ENCODE measurements at regions not wholly inside any gene's neighbourhood (a gene's known extent, or its start where the extent isn't known, plus 50 kb on each side); places are given as distances from the start of the nearest gene placed in this dataset.

DNA sequence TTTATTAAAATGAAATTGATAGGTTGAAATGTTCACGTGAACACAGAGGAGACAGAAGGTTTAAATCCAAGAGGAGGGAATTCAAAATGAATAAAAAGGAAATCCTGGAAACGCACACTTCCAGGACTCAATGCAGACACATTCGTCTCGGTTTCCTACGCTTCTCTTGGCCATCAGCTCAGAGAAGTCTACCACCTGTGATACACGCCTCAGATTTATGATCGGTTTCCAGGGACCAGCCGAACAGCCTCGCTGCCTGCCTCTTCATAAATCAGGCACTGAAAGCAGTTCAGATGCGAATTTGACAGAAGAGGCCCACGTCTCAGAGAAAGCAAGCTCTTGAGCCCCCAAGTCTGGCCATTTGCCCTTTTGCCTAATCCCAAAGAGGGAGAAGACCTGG lies 125.5 kb upstream of the IRX3 start:
- H3K9me3 ChIP-seq (ENCODE audit: low read length) = no peaks in the 10 kb centered on the region
- no peaks in the 10 kb centered on the region for H3F3A ChIP-seq (ENCODE audit: insufficient read depth, low read length, poor library complexity, severe bottlenecking)
- TF ChIP-seq EZH2 (IDR thresholded peaks at IDR 0.05; ENCODE audit: borderline replicate concordance, insufficient read depth, low read length, poor library complexity, severe bottlenecking) (no peak), EP300 (conservative IDR thresholded peaks at IDR 0.05; ENCODE audit: poor library complexity, severe bottlenecking) (no peak)
- H3K27ac ChIP-seq (ENCODE audit: low read length) = no peak overlapping the region
- no peaks in the 10 kb centered on the region for H3K36me3 ChIP-seq (ENCODE audit: insufficient read depth, low read length)
- no peak overlapping the region for H3K4me2 ChIP-seq (ENCODE audit: low read length)
- H3K9ac ChIP-seq (ENCODE audit: low read length) = no peak overlapping the region
- H3K9me2 ChIP-seq (ENCODE audit: insufficient read depth, low read length) = no peaks in the 10 kb centered on the region
- no peak overlapping the region for H2AFZ ChIP-seq (ENCODE audit: low read depth, low read length)
- H3K27me3 ChIP-seq (ENCODE audit: insufficient read depth, low read depth, low read length) = peaks cover 7% of the 10 kb centered on the region
- no peaks in the 10 kb centered on the region for H3K79me2 ChIP-seq (replicated peaks; ENCODE audit: insufficient read depth, low read length)
- H4K20me1 ChIP-seq (ENCODE audit: insufficient read depth) = no peaks in the 10 kb centered on the region
- no peak overlapping the region for H3K4me3 ChIP-seq (ENCODE audit: low read length)

- no peak overlapping the region for H3K27ac ChIP-seq (ENCODE audit: low read length)
- H3K79me2 ChIP-seq (replicated peaks; ENCODE audit: insufficient read depth, low read length) = no peaks in the 10 kb centered on the region
- H3K9me2 ChIP-seq (ENCODE audit: insufficient read depth, low read length) = no peaks in the 10 kb centered on the region
- no peak overlapping the region for H3K4me3 ChIP-seq (ENCODE audit: low read length)
- no peaks in the 10 kb centered on the region for H4K20me1 ChIP-seq (ENCODE audit: insufficient read depth)
- no peaks in the 10 kb centered on the region for H3K36me3 ChIP-seq (ENCODE audit: insufficient read depth, low read length)
- no peak overlapping the region for H3K9ac ChIP-seq (ENCODE audit: low read length)
- TF ChIP-seq REST (IDR thresholded peaks at IDR 0.05; ENCODE audit: borderline replicate concordance) = no peak
- TF ChIP-seq EP300 (conservative IDR thresholded peaks at IDR 0.05; ENCODE audit: poor library complexity, severe bottlenecking) = no peak
- no peak for TF ChIP-seq MXI1 (conservative IDR thresholded peaks at IDR 0.05; ENCODE audit: poor library complexity, severe bottlenecking)
- no peak for TF ChIP-seq POLR2AphosphoS5 (IDR thresholded peaks at IDR 0.05)
- TF ChIP-seq TAF1 (IDR thresholded peaks at IDR 0.05; ENCODE audit: low read depth) = no peak
- no peak for TF ChIP-seq EZH2 (IDR thresholded peaks at IDR 0.05; ENCODE audit: borderline replicate concordance, insufficient read depth, low read length, poor library complexity, severe bottlenecking)
- TF ChIP-seq RAD21 (conservative IDR thresholded peaks at IDR 0.05) = no peak
- TF ChIP-seq SMC3 (conservative IDR thresholded peaks at IDR 0.05; ENCODE audit: poor library complexity) = no peak
- TF ChIP-seq, protein P1, sequence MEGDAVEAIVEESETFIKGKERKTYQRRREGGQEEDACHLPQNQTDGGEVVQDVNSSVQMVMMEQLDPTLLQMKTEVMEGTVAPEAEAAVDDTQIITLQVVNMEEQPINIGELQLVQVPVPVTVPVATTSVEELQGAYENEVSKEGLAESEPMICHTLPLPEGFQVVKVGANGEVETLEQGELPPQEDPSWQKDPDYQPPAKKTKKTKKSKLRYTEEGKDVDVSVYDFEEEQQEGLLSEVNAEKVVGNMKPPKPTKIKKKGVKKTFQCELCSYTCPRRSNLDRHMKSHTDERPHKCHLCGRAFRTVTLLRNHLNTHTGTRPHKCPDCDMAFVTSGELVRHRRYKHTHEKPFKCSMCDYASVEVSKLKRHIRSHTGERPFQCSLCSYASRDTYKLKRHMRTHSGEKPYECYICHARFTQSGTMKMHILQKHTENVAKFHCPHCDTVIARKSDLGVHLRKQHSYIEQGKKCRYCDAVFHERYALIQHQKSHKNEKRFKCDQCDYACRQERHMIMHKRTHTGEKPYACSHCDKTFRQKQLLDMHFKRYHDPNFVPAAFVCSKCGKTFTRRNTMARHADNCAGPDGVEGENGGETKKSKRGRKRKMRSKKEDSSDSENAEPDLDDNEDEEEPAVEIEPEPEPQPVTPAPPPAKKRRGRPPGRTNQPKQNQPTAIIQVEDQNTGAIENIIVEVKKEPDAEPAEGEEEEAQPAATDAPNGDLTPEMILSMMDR (IDR thresholded peaks at IDR 0.05; ENCODE audit: poor library complexity, severe bottlenecking) = no peak
- no peaks in the 10 kb centered on the region for H3F3A ChIP-seq (ENCODE audit: insufficient read depth, low read length, poor library complexity, severe bottlenecking)
- H3K27me3 ChIP-seq (ENCODE audit: insufficient read depth, low read depth, low read length) = peaks cover 7% of the 10 kb centered on the region
- no peak overlapping the region for H3K4me2 ChIP-seq (ENCODE audit: low read length)
- H2AFZ ChIP-seq (ENCODE audit: low read depth, low read length) = no peak overlapping the region
- no peaks in the 10 kb centered on the region for H3K9me3 ChIP-seq (ENCODE audit: low read length)
Observed at GRCh38 chr16:54411544-54411943, 125.0 kb upstream of the IRX3 start.

DNA sequence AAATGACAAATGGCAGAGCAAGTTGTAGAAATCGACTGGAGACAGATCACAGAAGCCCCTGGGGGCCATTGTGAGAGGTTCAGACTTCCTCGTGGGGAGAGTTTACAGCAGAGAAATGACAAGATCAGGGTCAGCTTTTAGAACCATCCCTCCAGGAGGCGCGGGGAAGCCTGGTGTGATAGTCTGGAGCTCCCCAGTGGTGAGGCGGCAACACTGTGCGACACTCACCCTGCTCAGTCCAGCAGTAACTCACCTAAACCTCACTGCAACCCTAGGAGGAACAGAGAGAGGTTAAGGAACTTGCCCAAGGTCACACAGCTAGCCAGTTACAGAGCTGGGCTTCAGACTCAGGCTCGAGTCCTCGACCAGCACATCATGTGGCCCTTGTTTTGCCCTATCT lies 123.4 kb upstream of the IRX3 start:
- H3F3A ChIP-seq (ENCODE audit: insufficient read depth, low read length, poor library complexity, severe bottlenecking) = no peaks in the 10 kb centered on the region
- TF ChIP-seq POLR2AphosphoS5 (IDR thresholded peaks at IDR 0.05) = no peak
- TF ChIP-seq SMC3 (conservative IDR thresholded peaks at IDR 0.05; ENCODE audit: poor library complexity) = no peak
- no peak for TF ChIP-seq EP300 (conservative IDR thresholded peaks at IDR 0.05; ENCODE audit: poor library complexity, severe bottlenecking)
- no peak for TF ChIP-seq TAF1 (IDR thresholded peaks at IDR 0.05; ENCODE audit: low read depth)
- TF ChIP-seq REST (IDR thresholded peaks at IDR 0.05; ENCODE audit: borderline replicate concordance) = no peak
- TF ChIP-seq, protein P1 (IDR thresholded peaks at IDR 0.05; ENCODE audit: poor library complexity, severe bottlenecking) = no peak
- no peak for TF ChIP-seq RAD21 (conservative IDR thresholded peaks at IDR 0.05)
- TF ChIP-seq EZH2 (IDR thresholded peaks at IDR 0.05; ENCODE audit: borderline replicate concordance, insufficient read depth, low read length, poor library complexity, severe bottlenecking) = no peak
- TF ChIP-seq MXI1 (conservative IDR thresholded peaks at IDR 0.05; ENCODE audit: poor library complexity, severe bottlenecking) = no peak
- H3K9me2 ChIP-seq (ENCODE audit: insufficient read depth, low read length) = no peaks in the 10 kb centered on the region
- no peak overlapping the region for H3K27ac ChIP-seq (ENCODE audit: low read length)
- no peak overlapping the region for H2AFZ ChIP-seq (ENCODE audit: low read depth, low read length)
- H3K36me3 ChIP-seq (ENCODE audit: insufficient read depth, low read length) = no peaks in the 10 kb centered on the region
- H3K4me2 ChIP-seq (ENCODE audit: low read length) = no peak overlapping the region
- H3K4me3 ChIP-seq (ENCODE audit: low read length) = no peak overlapping the region
- H3K9ac ChIP-seq (ENCODE audit: low read length) = no peak overlapping the region
- H4K20me1 ChIP-seq (ENCODE audit: insufficient read depth) = no peaks in the 10 kb centered on the region
- peaks cover 7% of the 10 kb centered on the region for H3K27me3 ChIP-seq (ENCODE audit: insufficient read depth, low read depth, low read length)
- no peaks in the 10 kb centered on the region for H3K79me2 ChIP-seq (replicated peaks; ENCODE audit: insufficient read depth, low read length)
- H3K9me3 ChIP-seq (ENCODE audit: low read length) = no peaks in the 10 kb centered on the region
